ENCODE measurements at regions not wholly inside any gene's neighbourhood (a gene's known extent, or its start where the extent isn't known, plus 50 kb on each side); places are given as distances from the start of the nearest gene placed in this dataset.

- no peaks in the 10 kb centered on the region for H3K9me3 ChIP-seq
These were observed 656.8 kb downstream of the SLITRK6 start for GRCh38 chr13:85142351-85142927.

GRCh38 chr13:85141401-85141800 is 657.8 kb downstream of the SLITRK6 start:
- intact Hi-C loops (cut with DNase I; ENCODE audit: low total_unique reads), result no loop called here
- no peaks in the 10 kb centered on the region for H3K27me3 ChIP-seq
- 67 to 78% (median 70%) methylated on average over 2 of the region's 2 CpGs for WGBS, 5 donors
- H3K4me3 ChIP-seq, result no peak overlapping the region
- H3K27ac ChIP-seq, result no peak overlapping the region
- TF ChIP-seq CTCF (IDR thresholded peaks at IDR 0.05) (no peak), POLR2A (IDR thresholded peaks at IDR 0.05) (no peak), POLR2AphosphoS5 (IDR thresholded peaks at IDR 0.05) (no peak), EP300 (IDR thresholded peaks at IDR 0.05) (no peak)
- no peaks in the 10 kb centered on the region for H3K9me3 ChIP-seq
- no peaks in the 10 kb centered on the region for H3K36me3 ChIP-seq
- no peaks in the 10 kb centered on the region for H3K4me1 ChIP-seq
- DNase-seq, result no peak

More at GRCh38 chr13:85142351-85142927, 656.8 kb downstream of the SLITRK6 start:
- no peak overlapping the region for H3K4me3 ChIP-seq
- TF ChIP-seq EP300 (IDR thresholded peaks at IDR 0.05), result no peak
- no peak for TF ChIP-seq POLR2A (IDR thresholded peaks at IDR 0.05)
- no peak for TF ChIP-seq CTCF (IDR thresholded peaks at IDR 0.05)
- no peak for TF ChIP-seq POLR2AphosphoS5 (IDR thresholded peaks at IDR 0.05)
- 61 to 79% (median 70%) methylated on average over 2 of the region's 2 CpGs for WGBS, 5 donors
- H3K27me3 ChIP-seq, result no peaks in the 10 kb centered on the region
- no peak overlapping the region for H3K27ac ChIP-seq
- no peaks in the 10 kb centered on the region for H3K36me3 ChIP-seq
- H3K4me1 ChIP-seq, result no peaks in the 10 kb centered on the region
- intact Hi-C loops (cut with DNase I; ENCODE audit: low total_unique reads), result no loop called here
- DNase-seq, result no peak

- Histone ChIP-seq H3K9me3 (no peaks in the 10 kb centered on the region), H3K27ac (no peak overlapping the region), H3K36me3 (no peaks in the 10 kb centered on the region), H3K27me3 (no peaks in the 10 kb centered on the region), H3K4me1 (no peaks in the 10 kb centered on the region), H3K4me3 (no peak overlapping the region)
- intact Hi-C loops (cut with DNase I; ENCODE audit: low total_unique reads), result no loop called here
- TF ChIP-seq POLR2A (IDR thresholded peaks at IDR 0.05) (no peak), POLR2AphosphoS5 (IDR thresholded peaks at IDR 0.05) (no peak), CTCF (IDR thresholded peaks at IDR 0.05) (no peak), EP300 (IDR thresholded peaks at IDR 0.05) (no peak)
- WGBS, 5 donors, result 14 to 36% (median 24%) methylated on average over 1 of the region's 1 CpG
- no peak for DNase-seq
These were observed 659.0 kb downstream of the SLITRK6 start for GRCh38 chr13:85140192-85140591.

- TF ChIP-seq CTCF (IDR thresholded peaks at IDR 0.05), result no peak
- TF ChIP-seq POLR2A (IDR thresholded peaks at IDR 0.05), result no peak
- no peak for TF ChIP-seq EP300 (IDR thresholded peaks at IDR 0.05)
These were observed 661.7 kb downstream of the SLITRK6 start for GRCh38 chr13:85137516-85137915.

More at GRCh38 chr13:85137516-85137915, 661.7 kb downstream of the SLITRK6 start:
- Histone ChIP-seq H3K27me3 (no peaks in the 10 kb centered on the region), H3K4me1 (no peaks in the 10 kb centered on the region), H3K4me3 (no peak overlapping the region), H3K27ac (no peak overlapping the region), H3K9me3 (no peaks in the 10 kb centered on the region), H3K36me3 (no peaks in the 10 kb centered on the region)
- DNase-seq, result no peak
- 23 to 52% (median 24%) methylated on average over 1 of the region's 1 CpG for whole genome bisulfite sequencing, 5 donors
- intact Hi-C loops (cut with DNase I; ENCODE audit: low total_unique reads), result no loop called here

All from stomach (tissue), 8 donors.